Stimulated activated CD8-positive, alpha-beta memory T cell treated with anti-CD3 and anti-CD28 coated beads, Interleukin-4, amount 100 ng/mL, for 24 hours (primary cell): ENCODE measurements at regions not wholly inside any gene's neighbourhood (a gene's known extent, or its start where the extent isn't known, plus 50 kb on each side); places are given as distances from the start of the nearest gene placed in this dataset.

Experiments used
- DNase-seq: peaks from one replicate; pipeline ENCODE4 v3.0.0-alpha.2; 2020; ENCODE audit warnings: low read depth

- DNase-seq = no peak
These were observed 342.6 kb downstream of the MAN2A1 start for GRCh38 chr5:110032376-110032775.

- no peak for DNase-seq
These were observed 344.4 kb downstream of the MAN2A1 start for GRCh38 chr5:110034056-110034600.

DNA sequence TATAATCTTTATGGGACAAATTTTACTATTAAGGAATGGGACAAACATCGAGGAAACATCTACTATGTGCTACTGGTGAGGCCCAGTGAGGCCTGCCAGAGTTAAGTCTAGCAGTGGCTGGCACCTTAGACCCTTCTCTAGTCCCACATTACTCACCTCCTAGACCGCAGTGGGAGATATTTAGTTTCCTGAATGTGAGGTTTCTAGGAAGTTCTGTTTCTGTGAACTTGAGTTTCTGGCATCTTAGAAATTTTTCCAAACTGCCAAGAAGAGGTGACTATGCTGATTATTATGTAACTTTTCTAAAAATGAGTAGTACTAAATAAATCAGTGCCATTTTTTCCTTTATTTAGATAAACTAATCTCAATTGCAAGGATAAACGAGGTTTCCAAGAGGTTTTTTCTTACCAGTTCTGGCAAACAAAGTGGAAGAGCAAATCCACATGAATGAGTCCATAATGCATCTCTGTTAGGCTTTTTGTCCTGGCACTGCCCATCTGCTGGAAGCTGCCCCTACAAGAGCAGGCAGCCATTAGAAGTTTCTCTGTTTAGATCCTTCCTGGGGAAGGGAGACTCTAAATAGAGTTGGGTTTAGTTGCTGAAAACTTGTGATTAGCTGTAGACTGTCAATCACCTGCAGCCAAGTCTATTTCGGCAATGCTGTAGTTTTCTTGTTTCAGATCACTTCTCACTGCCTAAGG is 348.7 kb downstream of the MAN2A1 start:
- no peak for DNase-seq

- DNase-seq = no peak
These were observed 350.5 kb downstream of the MAN2A1 start for GRCh38 chr5:110040178-110040577.

DNA sequence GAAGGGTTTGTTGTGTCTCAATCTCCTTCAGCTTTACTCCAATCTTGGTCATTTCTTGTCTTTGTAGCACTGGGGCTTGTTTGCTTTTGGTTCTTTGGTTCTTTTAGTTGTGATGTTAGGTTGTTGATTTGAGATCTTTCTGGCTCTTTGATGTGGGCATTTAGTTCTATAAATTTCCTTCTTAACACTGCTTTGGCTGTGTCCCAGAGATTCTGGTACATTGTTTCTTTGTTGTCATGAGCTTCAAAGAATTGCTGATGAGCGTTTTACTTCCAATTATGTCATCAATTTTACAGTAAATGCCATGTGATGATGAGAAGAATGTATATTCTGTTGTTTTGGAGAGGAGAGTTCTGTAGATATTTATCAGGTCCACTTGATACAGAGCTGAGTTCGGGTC is 353.3 kb downstream of the MAN2A1 start:
- DNase-seq = no peak

DNA sequence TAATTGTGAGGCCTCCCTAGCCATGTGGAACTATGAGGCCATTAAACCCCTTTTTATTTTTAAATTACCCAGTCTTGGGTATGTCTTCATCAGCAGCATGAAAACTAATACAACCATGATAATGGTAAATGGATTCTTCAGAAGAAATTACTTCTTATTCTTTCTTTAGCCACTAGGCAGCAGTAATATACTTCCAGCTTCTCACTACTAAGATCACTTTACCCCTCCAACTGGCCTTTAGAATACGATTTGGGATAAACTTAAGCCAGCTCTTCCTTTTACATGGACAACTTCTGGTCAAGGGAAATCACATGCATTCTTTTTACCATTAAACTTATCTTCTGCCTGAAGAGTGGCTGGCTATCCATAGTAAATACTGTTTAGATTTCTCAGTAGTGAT is 355.4 kb downstream of the MAN2A1 start:
- no peak for DNase-seq

GRCh38 chr5:110048491-110048890 is 358.8 kb downstream of the MAN2A1 start:
- DNase-seq = no peak

DNA sequence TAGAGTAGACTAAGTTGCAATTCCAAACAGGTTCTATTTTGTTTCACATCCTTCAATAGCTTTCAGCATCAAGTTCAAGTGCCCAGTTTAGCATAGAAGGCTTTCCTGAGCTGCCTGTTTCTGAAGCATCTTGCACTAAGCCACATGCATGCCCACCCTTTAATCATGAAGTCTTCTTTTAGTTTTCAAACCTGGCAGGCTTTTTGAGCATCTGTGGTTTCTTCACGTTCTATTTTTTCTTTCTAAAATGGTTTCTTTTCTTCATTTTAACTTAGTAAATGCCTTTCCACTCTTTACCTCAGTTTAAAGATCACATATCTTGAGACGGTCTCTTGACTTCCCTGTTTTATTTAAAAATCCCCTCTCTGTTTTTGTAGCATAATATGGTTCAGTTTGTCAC is 360.1 kb downstream of the MAN2A1 start:
- DNase-seq = no peak

DNA sequence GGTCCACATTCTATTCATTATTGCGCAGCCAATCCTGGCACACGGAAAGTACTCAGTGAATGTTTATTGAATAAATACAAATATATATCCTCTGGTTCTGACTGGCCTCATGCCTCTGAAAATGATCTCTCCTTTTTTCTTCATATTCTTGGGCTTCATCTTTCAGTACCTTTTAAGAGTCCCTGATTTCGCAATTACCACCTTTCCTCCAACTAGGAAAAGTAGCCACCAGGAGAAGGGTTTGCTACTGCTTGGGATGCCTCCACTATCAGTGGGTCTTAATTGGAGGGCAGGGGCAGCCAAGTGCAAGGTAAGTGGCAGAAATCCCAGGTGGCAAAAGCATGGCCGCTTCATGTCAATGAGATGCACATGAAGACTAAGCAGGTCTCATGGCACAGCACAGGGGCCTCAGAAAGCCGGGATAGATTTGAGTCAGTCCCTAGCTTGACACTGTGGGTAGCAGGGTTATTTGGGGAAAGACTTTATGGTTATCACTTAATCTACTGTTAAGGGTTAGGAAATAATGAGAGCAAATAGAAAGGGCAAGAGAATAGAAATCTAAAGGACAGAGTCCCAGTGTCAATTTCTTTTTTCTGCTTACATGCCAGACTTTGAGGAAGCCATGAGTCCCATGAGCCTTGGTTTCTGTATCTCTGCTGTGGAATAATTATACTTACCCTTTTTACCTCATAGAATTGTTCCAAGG is 361.1 kb downstream of the MAN2A1 start:
- DNase-seq = no peak

DNA sequence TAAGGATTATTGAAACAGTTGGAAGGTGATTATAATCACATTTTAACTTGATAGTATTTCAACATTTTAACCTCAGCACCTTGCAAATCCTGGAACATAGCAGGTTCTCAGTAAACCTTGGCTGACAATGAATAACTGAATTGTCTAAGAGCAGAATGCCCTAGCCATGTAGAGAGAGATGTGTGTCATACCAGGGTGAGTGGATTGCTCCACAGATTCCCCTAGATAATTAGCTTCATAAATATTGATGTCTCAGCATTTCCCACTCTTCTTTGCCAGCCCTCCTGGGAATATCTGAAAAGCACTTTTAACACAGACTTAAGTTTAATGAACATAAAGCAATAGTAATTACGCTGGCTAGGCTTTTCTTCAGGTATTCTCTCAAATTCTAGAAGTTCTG is 363.5 kb downstream of the MAN2A1 start:
- DNase-seq = no peak

DNA sequence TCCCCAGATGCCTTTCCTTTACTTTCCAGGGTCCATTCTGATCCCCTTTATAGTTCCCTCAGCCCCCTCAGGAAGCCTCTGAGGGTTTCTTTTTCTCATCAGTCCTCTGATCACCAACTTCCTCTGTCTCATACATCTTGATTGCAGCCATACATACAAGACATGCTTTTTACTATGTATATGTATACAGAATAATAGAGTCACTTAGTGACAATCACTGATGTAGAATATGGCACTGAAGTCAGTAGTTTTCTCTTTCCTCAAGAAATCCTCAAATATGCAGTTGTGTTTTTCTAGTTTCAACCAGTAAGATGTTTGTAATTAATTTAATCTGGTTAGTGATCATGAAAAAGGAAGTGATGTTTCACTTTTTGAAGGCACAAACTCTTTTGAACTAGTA is 364.1 kb downstream of the MAN2A1 start:
- DNase-seq = no peak

GRCh38 chr5:110054240-110054639 is 364.5 kb downstream of the MAN2A1 start:
- peak; percentile 27 for DNase-seq

DNA sequence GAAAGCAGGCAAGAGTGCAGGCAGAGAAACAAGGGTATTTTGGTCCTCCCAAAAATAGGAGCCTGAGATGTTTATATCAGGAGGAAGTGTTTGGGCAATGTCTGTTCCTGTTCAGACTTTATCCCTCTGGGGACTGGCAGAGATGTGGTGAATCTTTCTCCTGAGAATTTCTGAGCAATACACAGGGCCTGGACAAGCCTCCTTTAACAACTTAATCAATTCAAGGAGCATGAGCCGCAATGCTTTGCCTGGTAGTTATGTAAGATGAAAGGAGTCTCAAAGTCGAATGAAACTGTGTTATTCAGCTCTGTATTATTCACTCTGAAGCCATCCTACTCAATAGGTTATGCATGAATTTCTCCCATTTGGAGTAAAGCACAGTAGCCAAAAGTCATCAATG is 365.6 kb downstream of the MAN2A1 start:
- no peak for DNase-seq

GRCh38 chr5:110056580-110057114 is 366.9 kb downstream of the MAN2A1 start:
- DNase-seq = no peak

- no peak for DNase-seq
These were observed 368.4 kb downstream of the MAN2A1 start for GRCh38 chr5:110058175-110058574.

- no peak for DNase-seq
These were observed 372.5 kb downstream of the MAN2A1 start for GRCh38 chr5:110062246-110062645.

DNA sequence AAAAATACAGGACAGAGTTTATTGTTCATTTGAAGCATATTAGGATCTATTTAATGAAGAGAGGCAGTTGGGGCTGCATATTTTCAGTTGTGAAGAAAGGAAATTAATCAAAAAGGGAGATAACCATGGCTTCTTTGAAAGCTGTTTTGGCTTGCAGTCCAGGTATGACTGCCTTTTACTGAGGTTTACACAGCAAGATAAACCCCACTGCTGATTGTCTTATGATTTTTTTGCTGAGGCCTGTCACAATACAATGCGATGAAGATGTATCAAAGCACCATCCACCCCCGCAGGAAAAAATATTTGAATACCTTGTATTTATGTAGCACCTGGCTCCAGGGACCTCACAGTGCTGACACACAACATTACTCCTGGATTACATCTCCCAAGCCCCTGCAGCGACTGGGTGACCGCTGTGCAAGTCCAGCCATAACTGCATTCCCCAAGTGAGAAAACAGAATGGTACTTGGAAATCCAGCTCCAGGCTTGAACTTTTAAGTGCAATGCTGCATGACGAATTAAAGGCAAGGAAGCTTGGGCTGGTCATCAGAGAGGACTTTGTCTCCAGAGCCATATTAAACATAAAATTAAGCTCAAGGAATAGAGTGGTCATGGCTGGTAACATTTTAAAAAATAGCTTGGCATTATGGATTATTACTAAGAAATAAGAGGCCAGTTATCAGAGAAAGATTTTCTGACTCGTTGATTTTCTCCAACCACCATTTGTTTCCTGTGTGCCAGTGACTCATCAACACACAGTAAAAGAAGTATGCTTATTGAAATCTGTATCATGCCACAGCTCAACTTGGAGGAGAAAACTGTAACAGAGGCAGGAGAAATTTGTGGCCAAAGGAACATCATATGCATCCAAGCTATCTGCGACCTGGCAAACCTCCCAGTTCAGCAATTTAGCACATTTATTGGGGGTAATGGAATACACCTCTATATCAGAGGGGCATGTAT is 374.2 kb downstream of the MAN2A1 start:
- DNase-seq = no peak

- DNase-seq = no peak
These were observed 375.0 kb downstream of the MAN2A1 start for GRCh38 chr5:110064603-110065268.

DNA sequence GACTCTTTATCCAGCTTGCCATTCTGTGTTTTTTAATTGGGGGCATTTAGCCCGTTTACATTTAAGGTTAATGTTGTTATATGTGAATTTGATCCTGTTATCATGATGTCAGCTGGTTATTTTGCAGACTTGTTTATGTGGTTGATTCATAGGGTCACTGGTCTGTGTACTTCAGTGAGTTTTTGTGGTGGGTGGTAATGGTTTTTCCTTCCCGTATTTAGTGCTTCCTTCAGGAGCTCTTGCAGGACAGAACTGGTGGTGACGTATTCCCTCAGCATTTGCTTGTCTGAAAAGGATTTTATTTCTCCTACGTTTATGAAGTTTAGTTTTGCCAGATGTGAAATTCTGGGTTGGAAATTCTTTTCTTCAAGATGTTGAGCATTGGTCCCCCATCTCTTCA is 381.1 kb downstream of the MAN2A1 start:
- no peak for DNase-seq

GRCh38 chr5:110072651-110073050 is 382.9 kb downstream of the MAN2A1 start:
- no peak for DNase-seq

DNA sequence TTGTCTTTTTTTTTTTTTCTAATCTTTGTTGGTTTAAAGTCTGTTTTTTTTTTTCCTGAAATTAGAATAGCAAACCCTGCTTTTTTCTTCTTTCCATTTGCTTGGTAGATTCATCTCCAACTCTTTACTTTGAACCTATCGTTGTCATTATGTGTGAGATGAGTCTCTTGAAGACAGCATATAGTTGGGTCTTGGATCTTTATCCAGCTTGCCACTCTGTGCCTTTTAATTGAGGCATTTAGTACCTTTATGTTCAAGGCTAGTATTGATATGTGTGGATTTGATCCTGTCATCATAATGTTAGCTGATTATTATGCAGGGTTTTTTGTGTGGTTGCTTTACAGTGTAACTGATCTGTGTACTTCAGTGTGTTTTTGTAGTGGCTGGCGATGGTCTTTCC is 383.8 kb downstream of the MAN2A1 start:
- DNase-seq = no peak

DNA sequence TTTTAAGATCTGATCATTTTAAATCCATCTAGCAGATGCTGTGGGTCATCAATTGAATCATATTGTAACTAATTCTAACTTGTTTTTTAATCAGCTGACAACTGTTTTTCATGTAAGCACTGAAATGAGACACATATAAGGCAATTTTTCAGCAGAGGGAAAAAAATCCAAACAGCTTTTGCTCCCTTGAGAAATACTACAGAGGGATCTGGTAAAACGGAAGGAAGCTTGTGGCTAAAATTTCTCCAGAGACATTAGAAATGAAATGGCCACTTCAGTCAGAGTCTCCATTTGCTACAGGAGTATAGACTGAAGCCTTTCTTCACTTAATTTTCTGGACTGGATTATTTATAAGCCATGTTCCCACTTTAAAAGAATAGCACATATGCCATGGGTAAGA is 385.9 kb downstream of the MAN2A1 start:
- no peak for DNase-seq
